Epithelial cell of proximal tubule (primary cell): ENCODE measurements at regions not wholly inside any gene's neighbourhood (a gene's known extent, or its start where the extent isn't known, plus 50 kb on each side); places are given as distances from the start of the nearest gene placed in this dataset.

Experiments used
- DNase-seq: peaks from one replicate; pipeline ENCODE4 v3.0.0-alpha.2; 2011; ENCODE audit warnings: low read depth
- H3K4me3 ChIP-seq: 2 replicates; pipeline ENCODE4 v1.5.1; 2011; ENCODE audit warnings: low read depth, mild to moderate bottlenecking, low read length
- TF ChIP-seq, protein P1 (sequence below): conservative IDR thresholded peaks from 2 replicates; pipeline ENCODE4 v1.5.1; 2012; ENCODE audit warnings: low read depth, mild to moderate bottlenecking, low read length

DNA sequence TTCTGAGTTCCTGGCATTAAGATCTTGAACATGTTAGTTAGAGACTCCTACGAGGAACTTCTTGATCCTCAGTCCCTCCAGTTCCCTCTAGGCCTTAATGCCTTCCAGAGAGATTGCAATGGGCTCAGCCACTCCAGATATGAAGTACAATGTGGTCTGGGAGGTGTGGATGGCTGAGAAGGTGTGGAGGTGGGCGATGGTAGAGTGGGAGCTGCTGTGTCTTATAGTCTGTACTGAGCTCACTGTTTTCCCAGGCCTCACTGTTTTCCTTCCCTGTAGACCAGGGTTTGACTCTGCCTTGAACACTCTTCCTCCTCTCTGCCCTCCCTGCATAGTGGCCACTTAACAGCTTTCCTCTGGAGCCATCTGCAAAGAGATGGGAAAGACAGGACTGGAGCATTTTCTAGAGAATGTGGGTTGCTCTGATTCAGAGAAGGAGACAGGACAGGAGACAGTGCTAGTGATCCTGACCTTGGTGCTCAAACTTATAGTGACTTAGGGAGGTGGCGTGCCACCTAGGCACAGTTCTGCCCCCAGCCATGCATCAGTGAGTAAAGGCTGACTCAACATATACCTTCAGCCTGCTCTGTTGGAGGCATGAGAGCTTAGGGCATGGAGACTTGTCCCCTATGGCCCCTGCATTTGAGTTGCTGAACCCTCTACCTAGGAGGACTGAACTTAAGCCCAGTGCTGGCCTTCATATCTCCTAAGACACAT lies 129.7 kb downstream of the TDRD15 start:
- no peak overlapping the region for H3K4me3 ChIP-seq
- TF ChIP-seq, protein P1, sequence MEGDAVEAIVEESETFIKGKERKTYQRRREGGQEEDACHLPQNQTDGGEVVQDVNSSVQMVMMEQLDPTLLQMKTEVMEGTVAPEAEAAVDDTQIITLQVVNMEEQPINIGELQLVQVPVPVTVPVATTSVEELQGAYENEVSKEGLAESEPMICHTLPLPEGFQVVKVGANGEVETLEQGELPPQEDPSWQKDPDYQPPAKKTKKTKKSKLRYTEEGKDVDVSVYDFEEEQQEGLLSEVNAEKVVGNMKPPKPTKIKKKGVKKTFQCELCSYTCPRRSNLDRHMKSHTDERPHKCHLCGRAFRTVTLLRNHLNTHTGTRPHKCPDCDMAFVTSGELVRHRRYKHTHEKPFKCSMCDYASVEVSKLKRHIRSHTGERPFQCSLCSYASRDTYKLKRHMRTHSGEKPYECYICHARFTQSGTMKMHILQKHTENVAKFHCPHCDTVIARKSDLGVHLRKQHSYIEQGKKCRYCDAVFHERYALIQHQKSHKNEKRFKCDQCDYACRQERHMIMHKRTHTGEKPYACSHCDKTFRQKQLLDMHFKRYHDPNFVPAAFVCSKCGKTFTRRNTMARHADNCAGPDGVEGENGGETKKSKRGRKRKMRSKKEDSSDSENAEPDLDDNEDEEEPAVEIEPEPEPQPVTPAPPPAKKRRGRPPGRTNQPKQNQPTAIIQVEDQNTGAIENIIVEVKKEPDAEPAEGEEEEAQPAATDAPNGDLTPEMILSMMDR = no peak
- no peak for DNase-seq

- TF ChIP-seq, protein P1 = no peak
- H3K4me3 ChIP-seq = no peak overlapping the region
- DNase-seq = no peak
These were observed 130.6 kb downstream of the TDRD15 start for GRCh38 chr2:21254170-21254965.

DNA sequence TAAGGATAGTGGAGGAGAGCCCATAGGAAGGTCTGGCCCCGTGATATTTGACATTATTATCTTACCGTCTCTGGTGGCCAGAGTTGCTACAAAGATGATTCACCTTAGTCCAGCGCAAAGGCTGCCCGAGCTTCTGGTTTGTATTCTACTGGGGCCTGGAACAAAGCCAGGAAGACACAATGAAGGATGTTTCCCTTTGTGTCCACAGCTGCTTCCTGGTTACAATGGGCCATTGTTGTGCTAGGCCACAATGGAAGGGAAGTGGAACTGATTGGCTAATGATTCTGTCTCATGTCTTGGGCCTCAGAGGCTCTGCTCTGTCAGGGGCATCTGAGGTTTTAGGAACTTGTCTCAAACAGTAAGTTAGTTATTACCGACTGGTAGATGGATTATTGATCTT lies 132.2 kb downstream of the TDRD15 start:
- no peak overlapping the region for H3K4me3 ChIP-seq
- DNase-seq = peak; percentile 32
- TF ChIP-seq, protein P1 = no peak

- TF ChIP-seq, protein P1 = no peak
- H3K4me3 ChIP-seq = no peak overlapping the region
- no peak for DNase-seq
These were observed 133.9 kb downstream of the TDRD15 start for GRCh38 chr2:21257621-21258020.

DNA sequence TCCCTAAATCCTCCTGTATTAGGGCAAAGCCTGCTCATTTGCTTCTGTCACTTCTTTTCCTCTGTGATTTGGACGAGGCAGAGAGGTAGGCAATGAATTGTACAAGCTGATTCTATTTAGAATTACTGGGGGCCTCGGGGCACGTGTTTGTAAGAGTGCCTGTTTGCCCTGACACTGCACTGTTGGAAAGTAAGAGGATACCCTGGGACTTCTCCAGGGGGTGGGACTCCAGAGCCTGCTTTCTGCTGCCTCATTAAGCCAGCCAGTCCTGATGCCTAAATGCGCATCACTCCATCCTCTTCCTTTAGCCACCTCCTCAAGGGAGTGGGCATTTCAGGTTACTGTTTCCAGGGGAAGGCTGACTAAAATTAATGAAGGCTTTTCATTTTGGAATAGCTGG lies 134.3 kb downstream of the TDRD15 start:
- no peak for DNase-seq
- TF ChIP-seq, protein P1 = no peak

GRCh38 chr2:21260311-21260710 lies 136.5 kb downstream of the TDRD15 start:
- no peak for DNase-seq
- H3K4me3 ChIP-seq = no peak overlapping the region
- TF ChIP-seq, protein P1 = no peak

More for the DNA sequence above, 134.3 kb downstream of the TDRD15 start:
- H3K4me3 ChIP-seq = no peak overlapping the region
